HG03565 (cell line): ENCODE measurements at regions not wholly inside any gene's neighbourhood (a gene's known extent, or its start where the extent isn't known, plus 50 kb on each side); places are given as distances from the start of the nearest gene placed in this dataset.

Experiments used
- ATAC-seq: cut with Tn5 transposase; IDR thresholded peaks from one replicate; pipeline ENCODE4 v1.9.1; 2021; ENCODE audit warnings: mild to moderate bottlenecking, moderate library complexity; ENCODE audit not compliant: unreplicated experiment

DNA sequence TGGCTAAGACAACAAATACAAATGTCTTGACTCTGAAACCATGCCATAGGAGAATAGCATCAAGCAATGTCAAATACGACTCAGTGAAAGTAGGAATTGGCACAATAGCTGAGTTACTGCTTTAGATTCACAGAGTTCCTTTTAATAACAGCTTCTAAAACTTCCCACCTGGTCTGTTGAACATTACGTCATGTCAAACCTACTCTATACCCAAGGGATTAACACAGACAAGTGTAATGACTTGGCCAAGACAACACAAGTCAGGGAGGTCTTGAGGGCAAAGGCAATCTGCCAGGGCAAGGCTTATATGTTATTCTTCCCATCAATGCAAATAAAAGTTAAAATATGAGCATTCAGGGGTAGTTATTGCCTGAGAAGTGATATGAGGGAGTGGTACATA lies 265.1 kb upstream of the PRDM1 start:
- no peak for ATAC-seq

DNA sequence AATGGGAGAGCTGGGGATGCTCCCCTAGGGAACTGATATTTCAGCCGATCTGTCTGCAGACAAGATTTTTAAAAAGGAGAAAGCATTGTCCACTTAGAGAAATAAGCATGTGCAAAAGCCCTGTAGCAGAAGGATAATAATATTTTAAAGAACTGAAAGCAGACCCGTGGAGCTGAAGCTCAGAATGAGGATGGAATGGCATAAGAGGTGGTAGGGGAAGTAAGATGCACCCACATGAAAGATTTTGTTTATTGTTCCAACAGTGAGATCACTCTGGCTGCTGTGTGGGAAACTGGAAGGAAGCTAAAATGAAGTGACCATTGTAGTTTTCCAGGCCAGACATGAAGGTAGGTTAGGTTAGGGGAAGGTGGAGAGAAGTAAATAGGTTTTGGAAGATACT lies 266.4 kb upstream of the PRDM1 start:
- ATAC-seq, result no peak

DNA sequence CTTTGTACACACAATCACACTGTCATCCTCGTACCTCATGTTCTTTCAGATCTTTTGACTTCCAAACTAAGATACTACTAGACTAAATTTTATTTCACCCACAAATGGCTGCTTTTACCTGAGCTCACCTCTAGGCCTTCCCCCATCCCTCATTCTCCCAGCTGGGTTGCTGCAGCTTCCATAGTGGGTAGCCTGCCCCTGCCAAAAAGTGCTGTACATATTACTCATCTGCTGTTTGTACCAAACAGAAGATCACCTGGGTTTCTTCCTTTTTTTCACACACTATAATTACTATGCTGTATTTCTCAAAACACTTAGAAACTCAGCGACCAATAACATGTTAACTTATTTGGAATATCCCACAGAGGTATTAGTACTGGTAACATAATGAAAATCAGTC lies 267.6 kb upstream of the PRDM1 start:
- no peak for ATAC-seq

DNA sequence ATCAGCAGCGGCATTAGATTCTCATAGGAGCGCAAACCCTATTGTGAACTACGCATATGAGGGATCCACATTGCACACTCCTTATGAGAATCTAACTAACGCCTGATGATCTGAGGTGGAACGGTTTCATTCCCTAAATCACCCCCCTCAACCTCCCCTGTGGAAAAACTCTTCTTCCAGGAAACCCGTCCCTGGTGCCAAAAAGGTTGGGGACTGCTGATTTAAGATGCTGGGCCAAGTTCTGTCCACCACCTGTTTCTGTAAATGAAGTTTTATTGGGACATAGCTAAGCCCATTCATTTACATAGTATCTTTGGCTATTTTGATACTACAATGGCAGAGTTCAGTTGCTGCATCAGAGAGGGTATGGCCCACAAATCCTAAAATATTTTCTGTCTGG lies 268.2 kb upstream of the PRDM1 start:
- no peak for ATAC-seq

DNA sequence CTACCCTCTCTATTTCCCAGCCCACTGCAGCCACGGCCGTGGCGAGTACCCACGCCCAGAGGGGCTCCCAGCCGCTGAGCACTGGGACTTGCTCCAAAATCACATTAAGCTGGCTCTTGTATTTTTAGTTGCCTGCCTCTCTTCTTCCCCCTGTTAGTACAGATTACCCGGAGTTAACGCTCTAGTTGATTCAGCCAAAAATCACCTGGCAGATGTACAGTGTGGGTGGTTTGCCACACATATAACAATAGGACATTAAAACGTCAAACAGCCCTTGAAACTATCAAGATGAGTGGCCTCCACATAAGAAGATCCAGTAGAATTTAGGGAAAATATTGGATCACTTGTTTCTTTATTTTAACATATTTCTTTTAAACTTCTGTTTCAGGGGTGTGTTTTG lies 268.8 kb upstream of the PRDM1 start:
- no peak for ATAC-seq

DNA sequence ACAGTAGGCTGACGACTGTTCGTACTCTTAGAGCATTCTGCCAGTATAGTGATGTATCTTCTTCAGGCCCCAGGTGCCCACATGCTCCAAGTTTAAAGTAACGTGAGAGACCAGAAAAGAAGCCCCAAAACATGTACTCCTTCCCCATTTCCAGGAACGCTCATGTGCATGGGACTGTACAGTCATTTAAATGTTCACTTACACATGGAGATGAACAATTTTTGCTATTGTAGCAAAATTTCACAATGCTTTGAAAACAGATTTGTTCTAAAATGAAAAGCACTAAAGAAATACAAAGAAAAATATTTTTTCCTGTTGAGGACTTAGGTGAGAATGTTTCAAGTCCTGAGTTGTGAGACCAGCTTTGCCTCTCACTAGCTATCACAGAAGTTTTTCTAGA lies 269.3 kb upstream of the PRDM1 start:
- ATAC-seq, result no peak

DNA sequence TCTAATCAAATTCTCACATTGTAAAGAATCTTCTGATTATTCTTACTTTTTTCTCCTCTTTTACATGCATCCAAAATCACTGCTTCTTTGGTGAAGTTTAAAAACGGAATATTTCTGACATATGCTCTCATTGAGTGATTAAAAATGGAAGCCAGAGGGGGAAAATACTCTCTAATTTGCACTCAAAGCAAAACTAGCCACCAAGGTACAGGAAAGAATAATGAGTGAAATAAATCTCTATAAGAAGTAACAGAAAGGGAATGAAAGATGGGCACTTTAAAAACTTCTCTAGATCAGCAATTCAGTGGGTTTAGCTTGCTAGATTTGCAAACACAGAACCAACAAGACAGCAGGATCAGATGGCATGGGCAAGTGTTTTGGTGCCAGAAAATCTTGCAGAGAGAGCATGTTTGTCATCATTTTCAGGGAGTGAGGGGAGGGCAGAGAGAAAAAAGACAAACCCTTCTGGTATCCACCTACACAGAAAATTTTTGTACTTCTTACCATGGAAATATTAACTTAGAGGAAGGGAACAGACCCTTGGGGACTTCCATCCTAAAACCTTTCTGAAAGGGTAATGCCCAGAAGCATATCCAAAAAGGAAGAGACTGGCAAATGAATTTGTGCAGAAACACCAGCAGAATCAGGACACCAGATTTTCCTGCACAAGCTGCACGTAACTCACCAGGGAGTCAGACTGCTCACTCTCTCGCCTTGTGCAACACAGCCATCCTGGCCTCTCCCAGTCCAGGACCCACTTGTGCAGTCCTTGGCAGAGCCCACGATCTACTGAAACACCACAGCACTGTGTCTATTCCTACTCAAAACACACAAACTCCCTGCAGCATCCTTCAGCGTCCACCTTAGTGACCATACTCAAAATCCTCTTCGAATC lies 270.2 kb upstream of the PRDM1 start:
- ATAC-seq, result no peak

DNA sequence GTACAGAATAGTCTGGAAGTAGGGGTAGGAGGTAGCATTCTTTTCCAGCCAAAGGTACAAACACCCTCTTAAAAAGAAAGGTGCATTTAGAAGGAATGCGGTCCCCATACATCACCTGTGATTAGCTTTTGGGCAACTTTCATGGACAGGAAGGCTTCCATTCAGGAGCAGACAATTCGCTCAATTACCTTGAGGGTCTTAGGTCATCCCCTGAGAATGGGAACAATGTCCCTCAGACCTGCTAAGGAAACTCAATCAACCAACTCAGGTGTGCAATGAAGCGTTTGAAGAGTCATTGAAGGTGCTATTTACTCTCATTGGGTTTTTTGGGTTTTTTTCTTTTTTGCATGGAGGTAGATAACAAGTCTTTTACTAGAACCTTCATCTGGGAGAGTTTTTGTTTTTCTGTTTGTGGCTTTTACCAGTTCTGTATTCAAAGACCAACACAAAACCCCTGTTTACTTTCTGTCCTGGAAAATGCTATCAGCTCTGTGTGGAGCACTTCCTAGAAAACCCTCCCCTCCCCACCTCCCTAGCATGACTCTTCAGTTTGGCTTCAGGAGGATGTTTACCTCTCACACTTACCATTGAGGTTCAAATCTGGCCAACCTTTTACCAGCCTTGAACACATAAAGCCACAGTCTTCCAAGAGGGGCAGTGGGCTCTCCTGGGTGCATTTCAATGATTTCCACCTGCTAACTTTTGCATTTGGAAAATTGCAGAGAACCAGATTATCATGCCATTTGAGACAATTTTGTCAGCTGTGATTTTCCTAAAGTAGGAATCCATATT lies 271.2 kb upstream of the PRDM1 start:
- ATAC-seq, result no peak

DNA sequence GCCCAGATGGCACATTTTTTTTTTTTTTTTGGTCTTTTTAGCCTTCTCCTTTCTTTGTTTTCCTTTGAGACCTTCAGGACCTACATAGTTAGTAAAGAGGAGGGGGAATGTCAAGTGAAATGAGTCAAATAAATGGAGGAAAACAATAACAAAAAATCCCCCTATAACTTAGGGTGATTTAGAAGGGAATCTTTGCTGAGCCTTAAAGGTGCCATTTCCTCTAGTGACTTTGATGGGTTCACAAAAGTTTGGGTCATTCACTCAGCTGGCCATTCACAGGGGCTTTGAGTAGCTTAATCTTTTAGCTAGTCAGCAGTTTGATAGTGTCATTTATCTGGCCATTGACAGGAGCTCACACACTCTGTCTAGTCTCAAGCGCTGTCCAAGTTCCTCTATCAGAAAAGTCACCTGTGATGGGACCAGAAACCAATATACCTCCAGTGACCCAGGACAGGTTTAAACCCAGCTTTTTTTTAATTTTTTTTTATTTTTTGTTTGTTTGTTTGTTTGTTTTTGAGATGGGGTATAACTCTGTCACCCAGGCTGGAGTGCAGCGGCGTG lies 275.1 kb upstream of the PRDM1 start:
- ATAC-seq, result no peak

DNA sequence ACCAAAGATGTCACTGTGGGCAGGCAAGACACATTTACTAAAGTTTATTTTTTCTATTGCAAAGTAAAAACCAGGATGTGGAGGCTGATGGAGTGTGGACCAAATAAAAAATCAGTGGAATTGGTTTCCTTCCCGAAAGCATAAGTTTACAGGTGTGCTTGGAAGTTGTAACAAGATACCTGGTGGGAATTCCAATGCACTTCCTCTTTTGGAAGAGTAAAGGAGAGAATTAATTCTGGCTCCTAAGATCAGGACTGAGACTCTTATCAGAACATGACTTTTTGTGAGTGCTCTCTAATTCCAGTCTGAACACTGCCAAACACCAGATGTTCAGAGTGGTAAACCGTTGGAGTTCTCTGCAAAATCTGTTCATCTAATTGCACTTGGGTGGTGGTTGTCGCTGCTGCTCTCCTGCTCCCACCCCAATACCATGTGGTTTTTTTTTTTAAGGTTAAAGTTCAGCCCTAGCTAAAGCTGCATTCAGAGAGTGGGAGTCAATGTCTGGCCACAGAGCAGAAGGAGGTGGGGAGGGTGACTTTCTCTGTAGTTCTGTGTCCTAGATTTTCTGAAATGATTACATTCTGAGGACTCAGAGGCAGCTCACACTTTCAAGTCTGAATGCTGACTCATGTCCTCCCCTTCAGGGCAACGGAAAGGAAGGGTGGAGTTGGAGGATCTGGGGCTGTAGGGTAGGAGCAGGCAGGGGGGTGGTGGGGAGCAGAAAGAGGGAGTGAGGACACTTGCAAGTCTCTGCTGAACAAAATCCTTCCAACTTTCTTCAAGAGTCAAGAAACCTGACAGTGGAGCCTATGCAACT lies 275.8 kb upstream of the PRDM1 start:
- ATAC-seq, result peak; percentile 69

DNA sequence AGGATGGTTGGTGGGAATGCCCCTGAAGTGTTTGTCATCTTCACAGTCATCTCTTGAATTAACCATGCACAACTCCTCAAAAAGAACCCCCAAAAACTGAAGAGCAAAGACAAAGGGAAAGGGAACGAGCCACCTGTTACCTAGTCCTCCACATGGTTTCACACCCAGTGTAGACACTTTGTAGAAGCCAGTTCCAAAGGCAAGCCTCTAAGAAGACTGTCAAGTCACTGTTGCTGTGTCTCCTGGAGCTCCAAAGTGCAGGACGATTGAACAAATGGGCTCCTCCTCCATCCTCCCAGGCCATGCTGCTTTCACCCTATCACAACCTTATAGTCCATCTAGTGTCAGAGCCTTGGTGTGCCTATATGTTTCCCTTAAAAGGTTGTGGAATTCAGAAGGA lies 277.6 kb upstream of the PRDM1 start:
- ATAC-seq, result no peak

DNA sequence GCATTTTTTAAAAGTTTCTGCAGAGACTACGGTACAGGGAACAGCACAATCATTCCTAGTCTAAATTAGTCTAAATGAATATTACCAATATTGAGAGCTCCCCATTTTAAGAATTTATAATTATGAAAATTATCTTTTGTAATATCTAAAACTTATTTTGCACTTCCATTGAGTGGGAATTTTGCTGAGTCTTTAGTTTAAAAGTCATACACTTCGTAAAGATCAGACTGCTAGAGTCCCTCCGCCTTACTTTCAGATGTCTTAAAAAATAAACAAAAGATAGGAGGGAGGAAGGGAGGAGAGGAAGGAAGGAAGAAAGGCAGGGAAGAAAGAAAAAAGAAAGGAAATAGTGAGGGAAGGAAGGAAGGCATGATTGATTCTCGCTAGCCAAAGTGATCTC lies 278.2 kb upstream of the PRDM1 start:
- ATAC-seq, result no peak

DNA sequence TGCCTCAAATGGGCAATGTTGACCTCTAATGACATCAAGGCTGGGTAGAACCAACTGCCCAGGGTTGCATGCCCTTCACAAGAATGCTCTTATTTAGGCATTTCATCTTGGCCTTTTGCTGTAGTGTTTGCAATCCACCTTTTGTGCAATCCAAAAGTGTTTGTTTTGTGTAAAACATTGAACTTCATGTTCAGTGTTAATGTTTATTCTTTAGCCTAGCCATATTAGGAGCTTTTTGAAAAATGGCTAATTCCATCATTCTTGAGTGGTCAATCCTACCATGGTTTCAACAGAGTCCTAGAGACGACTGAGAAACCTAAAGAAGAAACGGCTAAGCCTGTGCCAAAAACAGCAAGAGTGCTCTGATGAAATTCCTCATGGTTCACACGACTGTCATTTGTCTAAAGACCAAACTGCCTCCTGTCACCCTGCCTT lies 279.6 kb upstream of the PRDM1 start:
- no peak for ATAC-seq

DNA sequence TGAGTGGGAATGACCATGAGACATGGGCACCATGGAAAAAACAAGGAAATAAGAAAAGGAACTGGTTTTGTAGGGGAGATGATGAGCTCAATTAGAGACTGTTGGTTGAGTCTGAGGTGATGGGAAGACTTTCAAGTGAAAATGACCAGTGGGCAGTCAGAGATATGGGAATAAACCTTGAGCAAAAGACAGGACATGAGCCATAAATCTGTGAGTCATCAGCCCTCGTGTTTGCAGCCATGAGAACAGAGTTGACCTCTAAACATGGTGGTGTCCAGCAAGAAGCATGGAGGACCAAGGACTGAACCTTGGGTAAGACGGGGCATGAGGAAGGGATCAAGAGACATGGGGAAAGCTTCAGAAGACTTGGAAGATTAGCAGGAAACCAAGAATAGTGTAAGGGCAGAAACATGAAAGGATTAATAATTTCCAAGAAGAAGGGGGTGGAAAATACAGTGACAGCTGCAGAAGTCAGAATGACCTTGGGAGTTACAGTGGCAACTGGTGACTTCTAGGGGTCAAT lies 280.6 kb upstream of the PRDM1 start:
- no peak for ATAC-seq

DNA sequence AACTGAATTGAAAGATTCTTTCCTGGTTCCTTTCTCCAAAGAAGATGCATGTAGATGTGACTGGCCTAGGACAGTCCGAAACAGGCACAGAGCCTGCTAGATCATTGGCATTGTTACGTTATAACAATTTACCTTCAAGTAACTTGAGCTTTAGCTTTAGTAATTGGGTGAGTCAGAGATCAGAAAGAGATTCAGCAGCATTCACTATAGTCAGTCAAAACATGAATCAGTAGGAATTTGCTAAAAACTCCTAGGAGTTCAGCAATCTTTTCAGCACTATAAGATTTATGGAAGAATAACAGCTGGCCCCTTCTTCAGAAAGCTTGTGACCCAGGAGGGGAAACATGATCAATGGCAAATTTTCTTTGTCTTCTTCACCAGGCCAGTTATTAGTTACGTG lies 281.7 kb upstream of the PRDM1 start:
- ATAC-seq, result no peak

DNA sequence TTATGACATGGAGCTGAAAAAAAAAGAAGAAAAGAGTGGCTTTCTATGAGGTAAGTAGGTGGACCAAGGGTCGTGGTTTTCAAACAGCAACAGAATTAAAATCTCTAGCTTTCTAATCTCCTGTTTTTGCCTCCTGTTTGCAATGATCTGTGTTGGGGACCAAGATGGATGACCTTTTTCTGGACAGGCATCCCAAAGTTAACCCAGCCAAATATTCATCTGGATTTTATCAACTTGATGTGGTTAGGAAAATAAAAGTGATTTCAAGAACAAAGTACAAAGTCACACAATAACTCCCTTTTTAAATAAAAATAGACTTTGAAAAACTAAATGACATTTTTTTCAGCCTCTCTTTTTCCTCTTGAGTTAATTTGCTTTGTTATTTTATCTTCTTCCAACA lies 282.1 kb upstream of the PRDM1 start:
- ATAC-seq, result no peak

DNA sequence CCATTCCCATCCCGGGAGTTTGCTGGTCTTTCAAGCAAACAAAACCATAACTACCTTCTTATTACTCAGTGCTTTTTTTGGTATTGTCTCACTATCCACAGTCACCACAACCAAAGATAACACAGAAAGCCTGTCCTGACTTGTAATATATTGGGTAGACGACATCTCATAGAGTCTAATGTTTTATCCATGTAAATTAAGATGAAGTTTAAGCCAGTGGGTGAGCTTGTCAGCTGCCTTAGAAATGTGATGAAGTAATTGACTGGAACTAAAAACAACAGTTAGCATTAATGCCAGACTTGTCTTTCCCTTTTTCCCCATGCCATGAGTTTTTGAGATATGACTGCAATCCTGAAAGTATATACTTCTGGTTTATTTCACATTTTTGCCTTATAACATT lies 282.7 kb upstream of the PRDM1 start:
- no peak for ATAC-seq

DNA sequence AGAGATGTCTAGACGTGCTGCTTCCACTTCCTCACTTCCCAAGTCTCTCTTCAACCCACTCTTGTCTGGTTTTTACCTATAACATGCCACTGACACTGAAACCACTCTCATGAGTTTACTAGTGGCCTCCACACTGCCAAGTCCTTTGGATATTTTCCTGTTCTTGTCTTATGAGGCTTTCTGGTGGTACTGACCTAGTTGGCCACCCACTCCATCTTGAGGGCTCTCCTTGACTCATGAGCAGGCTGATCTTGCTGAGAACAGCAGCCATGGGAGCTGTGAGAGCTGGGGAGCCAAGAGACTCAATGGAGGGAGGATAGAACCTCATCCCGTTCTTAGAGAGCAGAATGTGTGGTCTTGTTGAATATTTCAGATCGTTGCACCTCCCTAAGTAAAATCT lies 283.4 kb upstream of the PRDM1 start:
- ATAC-seq, result no peak

DNA sequence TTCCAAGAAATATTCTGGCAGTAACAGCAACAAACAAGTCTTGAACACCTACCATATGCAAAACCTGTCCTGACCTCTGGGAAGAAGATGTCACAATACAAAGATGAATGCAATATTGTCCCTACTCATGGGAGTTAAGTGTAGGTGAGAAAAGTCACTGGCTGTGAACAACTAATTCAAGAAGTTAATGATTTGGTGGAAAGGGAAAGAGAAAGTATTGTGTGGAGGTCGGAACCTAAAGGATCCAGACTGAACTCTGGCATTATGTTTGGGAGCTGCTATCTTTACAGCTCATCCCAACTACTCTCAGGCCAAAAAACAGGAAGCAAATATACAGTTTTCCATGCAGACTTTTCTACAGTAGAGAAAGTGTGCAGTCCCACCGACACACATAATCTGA lies 285.3 kb upstream of the PRDM1 start:
- ATAC-seq, result no peak

DNA sequence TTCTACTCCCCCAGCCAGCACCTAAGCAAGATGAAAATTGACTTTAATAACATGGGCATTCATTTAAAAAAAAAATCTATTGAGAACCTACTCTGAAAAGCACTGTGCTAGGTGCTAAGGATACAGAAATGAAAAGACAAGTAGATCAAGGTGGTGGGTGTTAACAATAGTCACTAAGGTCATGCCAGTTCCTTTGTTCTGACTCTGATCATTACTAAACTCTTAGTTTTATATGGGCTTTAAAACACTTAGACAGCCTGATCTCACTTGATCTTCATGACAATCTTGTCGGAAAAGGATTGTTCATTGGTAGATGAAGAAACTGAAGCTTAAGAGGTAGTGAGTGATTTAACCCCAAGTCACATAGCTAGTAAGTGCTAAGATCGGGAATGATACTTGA lies 285.7 kb upstream of the PRDM1 start:
- no peak for ATAC-seq

DNA sequence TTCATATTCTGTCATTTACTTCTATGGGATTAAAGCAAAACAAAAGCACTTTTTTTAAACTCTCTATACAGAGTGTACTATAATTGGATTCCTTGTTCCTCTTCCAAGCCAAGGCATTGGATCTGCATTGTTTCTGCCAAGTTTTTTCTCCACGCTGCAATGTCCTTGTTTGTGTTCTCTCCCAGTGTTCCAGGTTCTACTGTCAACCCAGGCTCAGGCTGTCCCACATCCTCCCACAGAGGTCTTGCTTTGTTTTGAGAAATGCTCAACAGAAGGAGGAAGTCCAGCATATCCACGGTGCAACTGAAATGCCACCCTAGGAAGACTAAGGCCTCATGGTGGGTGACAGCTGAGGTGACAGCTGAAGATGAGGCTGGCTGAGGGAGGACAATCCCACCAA lies 287.1 kb upstream of the PRDM1 start:
- no peak for ATAC-seq
